Natural killer cell (primary cell): ENCODE measurements at regions not wholly inside any gene's neighbourhood (a gene's known extent, or its start where the extent isn't known, plus 50 kb on each side); places are given as distances from the start of the nearest gene placed in this dataset.

Experiments
- ATAC-seq, 3 donors: fragments of 150-1000 bp in 2 of 3; fragments of 200-7000 bp in 1 of 3; cut with Tn5 transposase; 1 replicate in 1 of 3; 2 replicates in 2 of 3; pipeline ENCODE4 v1.10.0; 2021; ENCODE audit warnings: mild to moderate bottlenecking in 2 of 3, moderate library complexity in 2 of 3
- DNase-seq, 2 donors: peaks; one replicate each; pipeline versions ENCODE4 v3.0.0 to v3.0.0-alpha.2; 2013 to 2021; ENCODE audit warnings: mixed read lengths in 1 of 2
- H3K27ac ChIP-seq: one replicate; pipeline ENCODE4 v1.5.1; 2013; ENCODE audit warnings: mild to moderate bottlenecking, low read length
- H3K27me3 ChIP-seq: one replicate; pipeline ENCODE4 v1.6.1; 2013; ENCODE audit warnings: low read length; ENCODE audit not compliant: control insufficient read depth, insufficient read depth
- H3K36me3 ChIP-seq: one replicate; pipeline ENCODE4 v1.6.1; 2013; ENCODE audit warnings: low read length; ENCODE audit not compliant: control insufficient read depth, insufficient read depth
- H3K4me1 ChIP-seq: one replicate; pipeline ENCODE4 v1.6.1; 2013; ENCODE audit warnings: low read length; ENCODE audit not compliant: control insufficient read depth, insufficient read depth
- H3K4me3 ChIP-seq: one replicate; pipeline ENCODE4 v1.5.1; 2013; ENCODE audit warnings: low read length
- H3K9me3 ChIP-seq: one replicate; pipeline ENCODE4 v1.6.1; 2013; ENCODE audit warnings: low read length; ENCODE audit not compliant: control insufficient read depth, insufficient read depth
- H3K27ac Mint-ChIP-seq, 2 donors: one replicate each; pipeline ENCODE4 v1.8.0; 2022; ENCODE audit warnings: mild to moderate bottlenecking in 2 of 2, mixed read lengths in 2 of 2, moderate library complexity in 1 of 2
- H3K27me3 Mint-ChIP-seq, 2 donors: one replicate each; pipeline ENCODE4 v1.8.0; 2022; ENCODE audit warnings: low read depth in 2 of 2, mixed read lengths in 2 of 2
- H3K36me3 Mint-ChIP-seq: one replicate; pipeline ENCODE4 v1.8.0; 2022; ENCODE audit warnings: mixed read lengths
- H3K4me1 Mint-ChIP-seq, 2 donors: one replicate each; pipeline ENCODE4 v1.8.0; 2022; ENCODE audit warnings: mixed read lengths in 2 of 2
- H3K4me3 Mint-ChIP-seq: one replicate; pipeline ENCODE4 v1.8.0; 2022; ENCODE audit warnings: mild to moderate bottlenecking, moderate library complexity, mixed read lengths
- H3K9me3 Mint-ChIP-seq, 2 donors: one replicate each; pipeline ENCODE4 v1.8.0; 2022; ENCODE audit warnings: mixed read lengths in 2 of 2
- WGBS: methylation state at CpG from one replicate; pipeline ENCODE4 v1.1.7; 2013; ENCODE audit warnings: missing lambda C conversion rate; ENCODE audit not compliant: insufficient coverage; 5-methylcytosine and 5-hydroxymethylcytosine counted together
- intact Hi-C: fragments of 100-400 bp; cut with micrococcal nuclease; formaldehyde crosslinking; loops from one replicate; pipeline ENCODE4 v1.14.2; 2022
- TF ChIP-seq, protein P1 (sequence below): fragments of 200-600 bp; IDR thresholded peaks from one replicate; pipeline ENCODE4 v1.8.0; 2022; ENCODE audit warnings: antibody characterized with exemption

DNA sequence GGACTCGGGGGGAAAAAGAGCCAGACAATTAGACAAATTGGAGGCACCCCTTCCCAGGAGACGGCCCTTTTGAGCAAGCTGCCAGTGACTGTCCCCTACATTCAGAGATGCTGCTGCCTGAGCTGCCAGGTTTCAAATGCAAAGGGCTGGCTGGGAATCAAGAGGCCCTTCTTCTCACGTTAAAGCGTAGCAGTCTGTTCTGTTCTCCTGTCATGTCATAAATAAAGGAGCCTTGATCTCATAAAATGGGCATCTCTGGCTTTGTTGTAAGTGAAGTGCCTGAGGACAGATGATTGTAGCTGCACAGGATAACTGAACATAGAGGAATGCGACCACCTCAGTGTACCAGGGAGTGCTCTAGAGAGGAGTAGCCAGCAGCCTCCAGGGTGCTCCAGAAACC is 917.9 kb downstream of the GRID1 start:
- H3K27me3 ChIP-seq, result no peaks in the 10 kb centered on the region
- Mint-ChIP-seq H3K27me3 (no peaks in the 10 kb centered on the region), H3K36me3 (no peaks in the 10 kb centered on the region), H3K4me3 (no peak overlapping the region), H3K27ac (no peak overlapping the region), H3K9me3 (peaks cover 0 to 8% of the 10 kb centered on the region in 2 donors), H3K4me1 (no peaks in the 10 kb centered on the region)
- no peak for ATAC-seq
- no peaks in the 10 kb centered on the region for H3K4me1 ChIP-seq
- no peaks in the 10 kb centered on the region for H3K9me3 ChIP-seq
- no peaks in the 10 kb centered on the region for H3K36me3 ChIP-seq
- TF ChIP-seq, protein P1, sequence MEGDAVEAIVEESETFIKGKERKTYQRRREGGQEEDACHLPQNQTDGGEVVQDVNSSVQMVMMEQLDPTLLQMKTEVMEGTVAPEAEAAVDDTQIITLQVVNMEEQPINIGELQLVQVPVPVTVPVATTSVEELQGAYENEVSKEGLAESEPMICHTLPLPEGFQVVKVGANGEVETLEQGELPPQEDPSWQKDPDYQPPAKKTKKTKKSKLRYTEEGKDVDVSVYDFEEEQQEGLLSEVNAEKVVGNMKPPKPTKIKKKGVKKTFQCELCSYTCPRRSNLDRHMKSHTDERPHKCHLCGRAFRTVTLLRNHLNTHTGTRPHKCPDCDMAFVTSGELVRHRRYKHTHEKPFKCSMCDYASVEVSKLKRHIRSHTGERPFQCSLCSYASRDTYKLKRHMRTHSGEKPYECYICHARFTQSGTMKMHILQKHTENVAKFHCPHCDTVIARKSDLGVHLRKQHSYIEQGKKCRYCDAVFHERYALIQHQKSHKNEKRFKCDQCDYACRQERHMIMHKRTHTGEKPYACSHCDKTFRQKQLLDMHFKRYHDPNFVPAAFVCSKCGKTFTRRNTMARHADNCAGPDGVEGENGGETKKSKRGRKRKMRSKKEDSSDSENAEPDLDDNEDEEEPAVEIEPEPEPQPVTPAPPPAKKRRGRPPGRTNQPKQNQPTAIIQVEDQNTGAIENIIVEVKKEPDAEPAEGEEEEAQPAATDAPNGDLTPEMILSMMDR, result no peak
- DNase-seq, result no peak
- intact Hi-C loops, result no loop called here
- no peak overlapping the region for H3K27ac ChIP-seq
- WGBS, result 76% methylated on average over 5 of the region's 5 CpGs
- H3K4me3 ChIP-seq, result no peak overlapping the region

DNA sequence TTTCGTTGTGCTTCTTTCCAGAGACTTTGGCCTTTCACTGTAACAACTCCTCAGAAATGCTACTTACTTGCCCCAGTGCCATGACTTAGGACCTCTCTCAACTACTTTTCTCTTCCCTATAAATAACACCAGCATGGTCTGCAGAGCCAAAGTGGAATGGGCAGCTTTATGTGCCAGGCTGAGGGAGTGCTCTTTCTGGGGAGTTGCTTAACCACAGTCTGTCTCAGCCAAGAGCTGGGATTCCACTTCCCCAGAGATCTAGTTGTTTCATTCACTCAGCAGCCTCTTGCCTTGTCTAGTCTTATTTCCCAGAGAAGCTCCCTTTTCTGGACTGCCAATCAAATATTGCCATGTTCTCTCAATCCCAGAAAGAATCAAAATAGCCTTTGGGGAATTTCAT is 912.2 kb downstream of the GRID1 start:
- no peaks in the 10 kb centered on the region for H3K4me1 ChIP-seq
- ATAC-seq (no peak), DNase-seq (no peak)
- no peaks in the 10 kb centered on the region for H3K36me3 Mint-ChIP-seq
- H3K36me3 ChIP-seq, result no peaks in the 10 kb centered on the region
- intact Hi-C loops, result no loop called here
- H3K27me3 ChIP-seq, result no peaks in the 10 kb centered on the region
- no peak overlapping the region for H3K4me3 Mint-ChIP-seq
- WGBS, result 97% methylated on average over 1 of the region's 1 CpG
- peaks cover 5 to 8% of the 10 kb centered on the region in 2 donors for H3K9me3 Mint-ChIP-seq
- TF ChIP-seq, protein P1, result no peak
- no peaks in the 10 kb centered on the region for H3K4me1 Mint-ChIP-seq
- no peak overlapping the region for H3K4me3 ChIP-seq
- no peaks in the 10 kb centered on the region for H3K9me3 ChIP-seq
- no peak overlapping the region for H3K27ac Mint-ChIP-seq
- no peak overlapping the region for H3K27ac ChIP-seq
- no peaks in the 10 kb centered on the region for H3K27me3 Mint-ChIP-seq

DNA sequence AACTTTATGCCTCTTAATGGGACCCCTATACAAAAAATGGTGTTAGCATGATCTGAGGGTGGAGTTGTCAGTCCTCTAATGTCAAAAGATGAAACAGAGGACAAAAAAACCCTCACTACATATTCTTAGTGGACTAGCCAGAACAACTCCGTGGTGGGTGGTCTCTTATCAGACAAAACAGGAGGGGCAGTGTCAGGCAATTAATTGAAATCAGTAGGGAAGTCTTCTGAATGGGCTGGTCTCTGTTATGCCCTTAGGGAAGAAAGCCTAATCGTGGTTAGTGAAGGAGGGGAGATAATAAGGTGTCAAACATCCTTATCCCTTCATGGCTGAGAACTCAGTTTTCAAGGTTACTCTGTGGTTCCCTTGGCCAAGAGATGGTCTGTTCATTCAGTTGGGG is 909.4 kb downstream of the GRID1 start:
- Histone ChIP-seq H3K27ac (no peak overlapping the region), H3K4me3 (no peak overlapping the region), H3K36me3 (no peaks in the 10 kb centered on the region), H3K9me3 (no peaks in the 10 kb centered on the region), H3K27me3 (no peaks in the 10 kb centered on the region), H3K4me1 (no peaks in the 10 kb centered on the region)
- H3K36me3 Mint-ChIP-seq, result no peaks in the 10 kb centered on the region
- H3K4me3 Mint-ChIP-seq, result no peak overlapping the region
- no peaks in the 10 kb centered on the region for H3K4me1 Mint-ChIP-seq
- 44% methylated on average over 2 of the region's 2 CpGs for WGBS
- H3K27ac Mint-ChIP-seq, result no peak overlapping the region
- H3K9me3 Mint-ChIP-seq, result peaks cover 5 to 13% of the 10 kb centered on the region in 2 donors
- intact Hi-C loops, result no loop called here
- no peak for DNase-seq
- H3K27me3 Mint-ChIP-seq, result no peaks in the 10 kb centered on the region
- TF ChIP-seq, protein P1, result no peak
- ATAC-seq, result no peak

DNA sequence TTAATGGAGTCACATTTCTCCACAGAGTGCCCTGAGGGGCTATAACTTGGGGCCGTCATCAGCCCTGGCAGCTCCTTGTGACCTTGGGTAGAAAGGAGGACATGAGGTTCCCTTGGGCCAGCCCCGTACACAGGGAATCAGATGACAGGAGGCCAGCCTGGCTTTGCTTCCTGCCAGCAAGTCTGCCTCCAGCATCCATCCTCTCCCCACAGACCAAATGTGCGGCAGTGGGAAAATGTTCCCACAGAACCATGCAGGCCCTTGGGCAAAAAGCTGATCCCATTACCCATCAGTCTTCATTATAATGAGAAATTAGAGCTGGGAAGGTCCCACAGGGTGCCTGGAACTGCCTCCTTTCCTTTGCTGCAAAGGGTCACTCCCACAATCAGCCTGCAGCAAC is 908.3 kb downstream of the GRID1 start:
- Mint-ChIP-seq H3K27me3 (no peaks in the 10 kb centered on the region), H3K27ac (no peak overlapping the region), H3K36me3 (no peaks in the 10 kb centered on the region), H3K4me1 (no peaks in the 10 kb centered on the region), H3K4me3 (no peak overlapping the region), H3K9me3 (peaks cover 5 to 14% of the 10 kb centered on the region in 2 donors)
- Histone ChIP-seq H3K36me3 (no peaks in the 10 kb centered on the region), H3K9me3 (no peaks in the 10 kb centered on the region), H3K4me1 (no peaks in the 10 kb centered on the region), H3K27me3 (no peaks in the 10 kb centered on the region), H3K4me3 (no peak overlapping the region), H3K27ac (no peak overlapping the region)
- no peak for DNase-seq
- intact Hi-C loops, result no loop called here
- TF ChIP-seq, protein P1, result no peak
- no peak for ATAC-seq
- WGBS, result 79% methylated on average over 3 of the region's 3 CpGs
